SK-N-SH treated with all-trans-retinoic acid at 6 μM for 48 hours (cell line): ENCODE measurements at regions not wholly inside any gene's neighbourhood (a gene's known extent, or its start where the extent isn't known, plus 50 kb on each side); places are given as distances from the start of the nearest gene placed in this dataset.

Source experiments
- ARNTL ChIP-seq: fragments of 450-650 bp; formaldehyde crosslinking; IDR thresholded peaks from 2 replicates; pipeline ENCODE4 v1.5.0; 2020; ENCODE audit warnings: low read depth, mild to moderate bottlenecking, moderate library complexity, borderline replicate concordance
- GLIS3 ChIP-seq: fragments of 250-450 bp; sonication (Bioruptor Pico); IDR thresholded peaks from 2 replicates; pipeline ENCODE4 v1.5.0; 2020; ENCODE audit warnings: mild to moderate bottlenecking, moderate library complexity
- RARB ChIP-seq: fragments of 250-450 bp; sonication (Bioruptor Pico); IDR thresholded peaks from 2 replicates; pipeline ENCODE4 v1.8.0; 2021; ENCODE audit warnings: mild to moderate bottlenecking, moderate library complexity
- SNAI2 ChIP-seq: fragments of 250-450 bp; sonication (Bioruptor Pico); IDR thresholded peaks from 2 replicates; pipeline ENCODE4 v1.5.0; 2020; ENCODE audit warnings: mild to moderate bottlenecking, moderate library complexity
- TF ChIP-seq, protein P1 (sequence below): fragments of 250-450 bp; sonication (Bioruptor Pico); IDR thresholded peaks from 2 replicates; pipeline ENCODE4 v1.5.1; 2020; ENCODE audit warnings: low read depth, mild to moderate bottlenecking, moderate library complexity
- TF ChIP-seq, protein P2 (sequence below): fragments of 250-450 bp; sonication (Bioruptor Pico); IDR thresholded peaks from 2 replicates; pipeline ENCODE4 v1.8.0; 2020; ENCODE audit warnings: mild to moderate bottlenecking, moderate library complexity, borderline replicate concordance

DNA sequence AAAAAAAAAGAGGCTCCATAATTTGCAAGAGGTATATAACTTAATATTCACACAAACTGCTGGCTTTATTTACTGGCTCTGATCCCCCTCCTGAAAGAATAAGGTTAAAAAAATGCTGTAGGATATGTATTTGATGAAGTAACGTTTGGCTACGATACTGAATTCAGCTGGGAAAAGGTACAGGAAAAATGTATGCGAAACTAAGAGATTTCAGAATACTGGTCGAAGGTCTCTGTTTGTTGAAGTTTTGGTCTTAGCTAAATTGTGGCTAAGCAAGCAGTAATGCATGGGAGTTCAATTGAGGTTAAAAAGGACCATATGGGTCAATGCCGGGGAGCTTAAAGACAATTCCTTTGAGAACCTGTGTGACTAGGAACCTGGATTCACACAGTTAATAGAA, 355.5 kb upstream of the NCAM2 start:
- TF ChIP-seq SNAI2 (CRISPR knock-in tag) = no peak
- TF ChIP-seq GLIS3 (CRISPR knock-in tag) = no peak
- TF ChIP-seq ARNTL (CRISPR knock-in tag) = no peak
- TF ChIP-seq, protein P1, sequence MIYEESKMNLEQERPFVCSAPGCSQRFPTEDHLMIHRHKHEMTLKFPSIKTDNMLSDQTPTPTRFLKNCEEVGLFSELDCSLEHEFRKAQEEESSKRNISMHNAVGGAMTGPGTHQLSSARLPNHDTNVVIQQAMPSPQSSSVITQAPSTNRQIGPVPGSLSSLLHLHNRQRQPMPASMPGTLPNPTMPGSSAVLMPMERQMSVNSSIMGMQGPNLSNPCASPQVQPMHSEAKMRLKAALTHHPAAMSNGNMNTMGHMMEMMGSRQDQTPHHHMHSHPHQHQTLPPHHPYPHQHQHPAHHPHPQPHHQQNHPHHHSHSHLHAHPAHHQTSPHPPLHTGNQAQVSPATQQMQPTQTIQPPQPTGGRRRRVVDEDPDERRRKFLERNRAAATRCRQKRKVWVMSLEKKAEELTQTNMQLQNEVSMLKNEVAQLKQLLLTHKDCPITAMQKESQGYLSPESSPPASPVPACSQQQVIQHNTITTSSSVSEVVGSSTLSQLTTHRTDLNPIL (CRISPR knock-in tag) = no peak
- no peak for TF ChIP-seq RARB (CRISPR knock-in tag)
- TF ChIP-seq, protein P2, sequence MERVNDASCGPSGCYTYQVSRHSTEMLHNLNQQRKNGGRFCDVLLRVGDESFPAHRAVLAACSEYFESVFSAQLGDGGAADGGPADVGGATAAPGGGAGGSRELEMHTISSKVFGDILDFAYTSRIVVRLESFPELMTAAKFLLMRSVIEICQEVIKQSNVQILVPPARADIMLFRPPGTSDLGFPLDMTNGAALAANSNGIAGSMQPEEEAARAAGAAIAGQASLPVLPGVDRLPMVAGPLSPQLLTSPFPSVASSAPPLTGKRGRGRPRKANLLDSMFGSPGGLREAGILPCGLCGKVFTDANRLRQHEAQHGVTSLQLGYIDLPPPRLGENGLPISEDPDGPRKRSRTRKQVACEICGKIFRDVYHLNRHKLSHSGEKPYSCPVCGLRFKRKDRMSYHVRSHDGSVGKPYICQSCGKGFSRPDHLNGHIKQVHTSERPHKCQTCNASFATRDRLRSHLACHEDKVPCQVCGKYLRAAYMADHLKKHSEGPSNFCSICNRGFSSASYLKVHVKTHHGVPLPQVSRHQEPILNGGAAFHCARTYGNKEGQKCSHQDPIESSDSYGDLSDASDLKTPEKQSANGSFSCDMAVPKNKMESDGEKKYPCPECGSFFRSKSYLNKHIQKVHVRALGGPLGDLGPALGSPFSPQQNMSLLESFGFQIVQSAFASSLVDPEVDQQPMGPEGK (CRISPR knock-in tag) = no peak
